IMR-90 (cell line): ENCODE measurements at regions not wholly inside any gene's neighbourhood (a gene's known extent, or its start where the extent isn't known, plus 50 kb on each side); places are given as distances from the start of the nearest gene placed in this dataset.

Experiments used
- BHLHE40 ChIP-seq: fragments of 150-350 bp; IDR thresholded peaks from 2 replicates; pipeline ENCODE4 v1.6.1; 2016; ENCODE audit warnings: mild to moderate bottlenecking, low read depth, low read length
- CEBPB ChIP-seq: IDR thresholded peaks from 2 replicates; pipeline ENCODE4 v1.6.1; 2012; ENCODE audit warnings: low read depth, low read length, improper control_type of control experiment
- CHD1 ChIP-seq: IDR thresholded peaks from 2 replicates; pipeline ENCODE4 v1.6.1; 2012; ENCODE audit warnings: low read depth, low read length, improper control_type of control experiment
- MAFK ChIP-seq: IDR thresholded peaks from 2 replicates; pipeline ENCODE4 v1.6.1; 2012; ENCODE audit warnings: low read depth, low read length, improper control_type of control experiment
- MAZ ChIP-seq: IDR thresholded peaks from 2 replicates; pipeline ENCODE4 v1.6.1; 2012; ENCODE audit warnings: low read depth, mild to moderate bottlenecking, low read length, improper control_type of control experiment, moderate library complexity, borderline replicate concordance
- MXI1 ChIP-seq: IDR thresholded peaks from 2 replicates; pipeline ENCODE4 v1.6.1; 2012; ENCODE audit warnings: low read depth, mild to moderate bottlenecking, low read length, moderate library complexity, borderline replicate concordance
- NFE2L2 ChIP-seq: fragments of 150-350 bp; IDR thresholded peaks from 2 replicates; pipeline ENCODE4 v1.6.1; 2016; ENCODE audit warnings: low read depth, mild to moderate bottlenecking, low read length
- POLR2A ChIP-seq: IDR thresholded peaks from 2 replicates; pipeline ENCODE4 v1.6.1; 2012; ENCODE audit warnings: mild to moderate bottlenecking, low read depth, low read length
- RFX5 ChIP-seq: IDR thresholded peaks from 2 replicates; pipeline ENCODE4 v1.8.0; 2012; ENCODE audit warnings: low read depth, mild to moderate bottlenecking, low read length, moderate library complexity
- SMC3 ChIP-seq: fragments of 150-350 bp; IDR thresholded peaks from 2 replicates; pipeline ENCODE4 v1.6.1; 2016; ENCODE audit warnings: low read depth, mild to moderate bottlenecking, antibody characterized with exemption, low read length, moderate library complexity
- TF ChIP-seq, protein P1 (sequence below): conservative IDR thresholded peaks from 2 replicates; pipeline ENCODE4 v1.5.1; 2012; ENCODE audit warnings: mild to moderate bottlenecking, low read depth, low read length, improper control_type of control experiment
- TF ChIP-seq, protein P2 (sequence below): fragments of 150-350 bp; IDR thresholded peaks from 2 replicates; pipeline ENCODE4 v1.6.1; 2016; ENCODE audit warnings: low read depth, mild to moderate bottlenecking, low read length, moderate library complexity, borderline replicate concordance
- TF ChIP-seq, protein P3 (sequence below): fragments of 150-350 bp; IDR thresholded peaks from 2 replicates; pipeline ENCODE4 v1.6.1; 2017; ENCODE audit warnings: mild to moderate bottlenecking, antibody characterized with exemption, low read length, low read depth

DNA sequence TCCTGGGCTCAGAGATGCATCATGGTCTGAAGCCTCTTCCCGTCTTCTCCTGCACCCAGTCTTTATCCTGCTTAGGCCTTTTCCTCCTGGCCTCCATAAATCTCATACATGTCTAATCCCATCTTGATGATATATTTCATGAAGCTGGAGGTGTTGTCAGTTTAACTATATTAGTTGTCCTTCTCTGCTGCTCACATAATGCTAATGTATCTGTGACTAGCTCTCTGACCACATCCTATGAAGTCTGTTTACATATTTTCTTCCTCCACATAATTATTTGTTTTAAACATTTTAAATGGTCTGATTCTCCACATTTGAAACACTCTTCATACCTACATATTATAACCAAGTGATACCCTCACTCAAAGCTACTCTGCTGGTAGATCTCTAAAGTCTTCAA is 315.2 kb upstream of the RND3 start:
- TF ChIP-seq, protein P1, sequence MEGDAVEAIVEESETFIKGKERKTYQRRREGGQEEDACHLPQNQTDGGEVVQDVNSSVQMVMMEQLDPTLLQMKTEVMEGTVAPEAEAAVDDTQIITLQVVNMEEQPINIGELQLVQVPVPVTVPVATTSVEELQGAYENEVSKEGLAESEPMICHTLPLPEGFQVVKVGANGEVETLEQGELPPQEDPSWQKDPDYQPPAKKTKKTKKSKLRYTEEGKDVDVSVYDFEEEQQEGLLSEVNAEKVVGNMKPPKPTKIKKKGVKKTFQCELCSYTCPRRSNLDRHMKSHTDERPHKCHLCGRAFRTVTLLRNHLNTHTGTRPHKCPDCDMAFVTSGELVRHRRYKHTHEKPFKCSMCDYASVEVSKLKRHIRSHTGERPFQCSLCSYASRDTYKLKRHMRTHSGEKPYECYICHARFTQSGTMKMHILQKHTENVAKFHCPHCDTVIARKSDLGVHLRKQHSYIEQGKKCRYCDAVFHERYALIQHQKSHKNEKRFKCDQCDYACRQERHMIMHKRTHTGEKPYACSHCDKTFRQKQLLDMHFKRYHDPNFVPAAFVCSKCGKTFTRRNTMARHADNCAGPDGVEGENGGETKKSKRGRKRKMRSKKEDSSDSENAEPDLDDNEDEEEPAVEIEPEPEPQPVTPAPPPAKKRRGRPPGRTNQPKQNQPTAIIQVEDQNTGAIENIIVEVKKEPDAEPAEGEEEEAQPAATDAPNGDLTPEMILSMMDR = no peak
- TF ChIP-seq SMC3 (no peak), POLR2A (no peak), RFX5 (no peak), MAFK (no peak), CEBPB (no peak), MXI1 (no peak), CHD1 (no peak), BHLHE40 (no peak), MAZ (no peak), NFE2L2 (no peak)
- TF ChIP-seq, protein P2, sequence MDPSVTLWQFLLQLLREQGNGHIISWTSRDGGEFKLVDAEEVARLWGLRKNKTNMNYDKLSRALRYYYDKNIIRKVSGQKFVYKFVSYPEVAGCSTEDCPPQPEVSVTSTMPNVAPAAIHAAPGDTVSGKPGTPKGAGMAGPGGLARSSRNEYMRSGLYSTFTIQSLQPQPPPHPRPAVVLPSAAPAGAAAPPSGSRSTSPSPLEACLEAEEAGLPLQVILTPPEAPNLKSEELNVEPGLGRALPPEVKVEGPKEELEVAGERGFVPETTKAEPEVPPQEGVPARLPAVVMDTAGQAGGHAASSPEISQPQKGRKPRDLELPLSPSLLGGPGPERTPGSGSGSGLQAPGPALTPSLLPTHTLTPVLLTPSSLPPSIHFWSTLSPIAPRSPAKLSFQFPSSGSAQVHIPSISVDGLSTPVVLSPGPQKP = no peak
- TF ChIP-seq, protein P3, sequence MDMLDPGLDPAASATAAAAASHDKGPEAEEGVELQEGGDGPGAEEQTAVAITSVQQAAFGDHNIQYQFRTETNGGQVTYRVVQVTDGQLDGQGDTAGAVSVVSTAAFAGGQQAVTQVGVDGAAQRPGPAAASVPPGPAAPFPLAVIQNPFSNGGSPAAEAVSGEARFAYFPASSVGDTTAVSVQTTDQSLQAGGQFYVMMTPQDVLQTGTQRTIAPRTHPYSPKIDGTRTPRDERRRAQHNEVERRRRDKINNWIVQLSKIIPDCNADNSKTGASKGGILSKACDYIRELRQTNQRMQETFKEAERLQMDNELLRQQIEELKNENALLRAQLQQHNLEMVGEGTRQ = no peak
